GM23338 (cell line): ENCODE measurements at regions not wholly inside any gene's neighbourhood (a gene's known extent, or its start where the extent isn't known, plus 50 kb on each side); places are given as distances from the start of the nearest gene placed in this dataset.

Source experiments
- CREB1 ChIP-seq: fragments of 250-450 bp; sonication (Bioruptor Pico); IDR thresholded peaks from 2 replicates; pipeline ENCODE4 v1.5.0; 2020; ENCODE audit warnings: low read depth, mild to moderate bottlenecking, moderate library complexity
- CTCF ChIP-seq, 2 experiments: fragments of 200-600 bp in 1 of 2; sonication (generic) in 1 of 2; conservative IDR thresholded peaks; 2 replicates each; pipeline versions ENCODE4 v1.5.1 to v1.6.1; 2016 to 2017; ENCODE audit warnings: antibody characterized with exemption in 2 of 2, low read depth in 2 of 2, mild to moderate bottlenecking in 2 of 2, moderate library complexity in 1 of 2
- ETS1 ChIP-seq: IDR thresholded peaks from 2 replicates; pipeline ENCODE4 v1.6.1; 2016; ENCODE audit warnings: antibody characterized with exemption
- EZH2 ChIP-seq: fragments of 200-600 bp; sonication (generic); IDR thresholded peaks from one replicate; pipeline ENCODE4 v1.8.0; 2017; ENCODE audit warnings: antibody characterized with exemption, mild to moderate bottlenecking, low read depth; ENCODE audit not compliant: unreplicated experiment
- EZH2phosphoT487 ChIP-seq: fragments of 200-600 bp; sonication (generic); IDR thresholded peaks from one replicate; pipeline ENCODE4 v1.8.1; 2018; ENCODE audit warnings: antibody characterized with exemption; ENCODE audit not compliant: unreplicated experiment
- JUNB ChIP-seq: IDR thresholded peaks from one replicate; pipeline ENCODE4 v1.6.1; 2016; ENCODE audit warnings: antibody characterized with exemption; ENCODE audit not compliant: unreplicated experiment
- NANOG ChIP-seq: IDR thresholded peaks from 2 replicates; pipeline ENCODE4 v1.6.1; 2016; ENCODE audit warnings: antibody characterized with exemption, borderline replicate concordance
- POLR2AphosphoS5 ChIP-seq: IDR thresholded peaks from 2 replicates; pipeline ENCODE4 v1.6.1; 2016; ENCODE audit warnings: antibody characterized with exemption, low read depth
- REST ChIP-seq: IDR thresholded peaks from one replicate; pipeline ENCODE4 v1.6.1; 2018; ENCODE audit warnings: antibody characterized with exemption; ENCODE audit not compliant: unreplicated experiment
- ZNF114 ChIP-seq: fragments of 250-450 bp; sonication (Bioruptor Pico); IDR thresholded peaks from 2 replicates; pipeline ENCODE4 v1.5.0; 2020; ENCODE audit warnings: mild to moderate bottlenecking, moderate library complexity
- ZNF462 ChIP-seq: fragments of 250-450 bp; sonication (Bioruptor Pico); IDR thresholded peaks from 2 replicates; pipeline ENCODE4 v1.5.0; 2020; ENCODE audit warnings: mild to moderate bottlenecking, moderate library complexity

GRCh38 chr18:23388357-23388756 is 64.7 kb upstream of the RIOK3 start:
- TF ChIP-seq CTCF (conservative IDR thresholded peaks at IDR 0.05; ENCODE audit: low read depth in 2 of 2): no peak
- no peak for TF ChIP-seq CREB1 (CRISPR knock-in tag)
- TF ChIP-seq EZH2phosphoT487: no peak
- no peak for TF ChIP-seq POLR2AphosphoS5
- TF ChIP-seq EZH2: no peak
- no peak for TF ChIP-seq REST
- no peak for TF ChIP-seq JUNB
- TF ChIP-seq ZNF462 (CRISPR knock-in tag): no peak
- TF ChIP-seq ZNF114 (CRISPR knock-in tag): no peak
- TF ChIP-seq NANOG: no peak
- no peak for TF ChIP-seq ETS1
